ENCODE measurements at regions not wholly inside any gene's neighbourhood (a gene's known extent, or its start where the extent isn't known, plus 50 kb on each side); places are given as distances from the start of the nearest gene placed in this dataset.

DNA sequence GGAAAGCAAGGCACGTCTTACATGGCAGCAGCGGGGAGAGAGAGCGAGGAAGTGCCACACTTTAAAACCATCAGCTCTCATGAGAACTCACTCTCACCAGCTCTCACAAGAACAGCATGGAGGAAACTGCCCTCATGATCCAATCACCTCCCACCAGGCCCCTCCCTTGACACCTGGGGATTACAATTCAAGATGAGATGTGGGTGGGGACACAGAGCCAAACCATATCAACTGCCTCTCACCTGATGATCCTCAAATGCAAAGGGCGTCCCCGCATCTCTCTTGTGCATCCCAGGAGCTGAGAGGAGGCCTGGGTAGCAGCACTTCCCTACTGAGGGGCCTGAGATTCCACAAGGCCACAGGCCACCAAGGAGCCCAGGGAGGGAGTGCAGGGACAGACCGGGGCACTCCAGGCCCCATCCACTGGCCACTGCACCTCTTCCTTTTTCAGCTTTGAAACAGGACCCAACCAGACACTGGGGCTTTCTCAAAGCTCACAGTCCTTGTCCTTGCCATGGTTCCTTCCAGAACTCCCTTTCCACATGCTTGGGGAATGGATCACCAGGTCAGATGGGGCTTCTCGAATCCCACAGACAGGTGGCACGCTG lies 54.5 kb upstream of the IL17B start:
- H3K4me1 ChIP-seq (ENCODE audit: control insufficient read depth, insufficient read depth, low read length, poor library complexity, severe bottlenecking): no peaks in the 10 kb centered on the region
- no peak for DNase-seq
- no peak overlapping the region for H3K27ac ChIP-seq (ENCODE audit: insufficient read depth, low read length, poor library complexity, severe bottlenecking)
- no peaks in the 10 kb centered on the region for H3K27me3 ChIP-seq (replicated peaks; ENCODE audit: control insufficient read depth, insufficient read depth, low read length, poor library complexity, severe bottlenecking)
- H3K36me3 ChIP-seq (ENCODE audit: control insufficient read depth, insufficient read depth, low read length): no peaks in the 10 kb centered on the region
- no peak overlapping the region for H3K4me3 ChIP-seq (ENCODE audit: insufficient read depth, low read depth, low read length, poor library complexity, severe bottlenecking)
- H3K9me3 ChIP-seq (ENCODE audit: control insufficient read depth, low read length): no peaks in the 10 kb centered on the region

DNA sequence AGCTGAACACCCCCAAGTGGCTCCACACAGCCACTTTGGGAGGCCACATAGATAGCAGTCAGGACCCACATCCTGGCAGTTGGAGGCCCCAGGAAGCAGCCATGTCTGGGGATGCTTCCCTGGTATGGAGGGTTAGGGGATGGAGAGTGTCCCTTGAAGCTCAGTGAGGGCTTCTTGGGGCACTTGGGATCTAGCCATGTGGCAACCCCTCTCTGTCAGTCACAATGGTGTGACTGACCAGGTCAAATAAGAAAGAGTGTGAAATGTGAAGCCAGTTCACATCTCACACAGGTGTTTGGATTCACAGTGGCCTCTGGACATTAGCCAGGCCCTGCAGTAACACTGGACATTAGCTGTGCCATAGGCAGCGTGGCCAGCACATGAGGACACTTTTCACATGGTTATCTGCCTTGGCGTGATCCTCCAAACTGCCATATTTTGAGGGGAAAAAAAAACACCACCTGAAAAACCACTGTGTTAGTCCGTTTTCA lies 53.9 kb upstream of the IL17B start:
- Histone ChIP-seq H3K4me1 (ENCODE audit: control insufficient read depth, insufficient read depth, low read length, poor library complexity, severe bottlenecking) (no peaks in the 10 kb centered on the region), H3K9me3 (ENCODE audit: control insufficient read depth, low read length) (no peaks in the 10 kb centered on the region), H3K36me3 (ENCODE audit: control insufficient read depth, insufficient read depth, low read length) (no peaks in the 10 kb centered on the region), H3K4me3 (ENCODE audit: insufficient read depth, low read depth, low read length, poor library complexity, severe bottlenecking) (no peak overlapping the region), H3K27me3 (replicated peaks; ENCODE audit: control insufficient read depth, insufficient read depth, low read length, poor library complexity, severe bottlenecking) (no peaks in the 10 kb centered on the region), H3K27ac (ENCODE audit: insufficient read depth, low read length, poor library complexity, severe bottlenecking) (no peak overlapping the region)
- DNase-seq: no peak

- no peaks in the 10 kb centered on the region for H3K27me3 ChIP-seq (replicated peaks; ENCODE audit: control insufficient read depth, insufficient read depth, low read length, poor library complexity, severe bottlenecking)
- no peak overlapping the region for H3K4me3 ChIP-seq (ENCODE audit: insufficient read depth, low read depth, low read length, poor library complexity, severe bottlenecking)
- H3K9me3 ChIP-seq (ENCODE audit: control insufficient read depth, low read length): no peaks in the 10 kb centered on the region
- no peaks in the 10 kb centered on the region for H3K36me3 ChIP-seq (ENCODE audit: control insufficient read depth, insufficient read depth, low read length)
- H3K4me1 ChIP-seq (ENCODE audit: control insufficient read depth, insufficient read depth, low read length, poor library complexity, severe bottlenecking): no peaks in the 10 kb centered on the region
- no peak for DNase-seq
- no peak overlapping the region for H3K27ac ChIP-seq (ENCODE audit: insufficient read depth, low read length, poor library complexity, severe bottlenecking)
Observed at GRCh38 chr5:149432376-149432775, 53.3 kb upstream of the IL17B start.

- H3K27me3 ChIP-seq (replicated peaks; ENCODE audit: control insufficient read depth, insufficient read depth, low read length, poor library complexity, severe bottlenecking): no peaks in the 10 kb centered on the region
- no peak overlapping the region for H3K4me3 ChIP-seq (ENCODE audit: insufficient read depth, low read depth, low read length, poor library complexity, severe bottlenecking)
- no peaks in the 10 kb centered on the region for H3K36me3 ChIP-seq (ENCODE audit: control insufficient read depth, insufficient read depth, low read length)
- no peaks in the 10 kb centered on the region for H3K4me1 ChIP-seq (ENCODE audit: control insufficient read depth, insufficient read depth, low read length, poor library complexity, severe bottlenecking)
- DNase-seq: no peak
- H3K9me3 ChIP-seq (ENCODE audit: control insufficient read depth, low read length): no peaks in the 10 kb centered on the region
- no peak overlapping the region for H3K27ac ChIP-seq (ENCODE audit: insufficient read depth, low read length, poor library complexity, severe bottlenecking)
Observed at GRCh38 chr5:149429839-149430721, 51.0 kb upstream of the IL17B start.

All from effector memory CD4-positive, alpha-beta T cell (primary cell).